ENCODE measurements at regions not wholly inside any gene's neighbourhood (a gene's known extent, or its start where the extent isn't known, plus 50 kb on each side); places are given as distances from the start of the nearest gene placed in this dataset.

- TF ChIP-seq CTCF (IDR thresholded peaks at IDR 0.05) (no peak), POLR2A (IDR thresholded peaks at IDR 0.05) (no peak)
Observed at GRCh38 chrX:10676235-10676957, 56.0 kb upstream of the MID1 start.

All from esophagus squamous epithelium (tissue), 4 donors.